ENCODE measurements at regions not wholly inside any gene's neighbourhood (a gene's known extent, or its start where the extent isn't known, plus 50 kb on each side); places are given as distances from the start of the nearest gene placed in this dataset.

DNA sequence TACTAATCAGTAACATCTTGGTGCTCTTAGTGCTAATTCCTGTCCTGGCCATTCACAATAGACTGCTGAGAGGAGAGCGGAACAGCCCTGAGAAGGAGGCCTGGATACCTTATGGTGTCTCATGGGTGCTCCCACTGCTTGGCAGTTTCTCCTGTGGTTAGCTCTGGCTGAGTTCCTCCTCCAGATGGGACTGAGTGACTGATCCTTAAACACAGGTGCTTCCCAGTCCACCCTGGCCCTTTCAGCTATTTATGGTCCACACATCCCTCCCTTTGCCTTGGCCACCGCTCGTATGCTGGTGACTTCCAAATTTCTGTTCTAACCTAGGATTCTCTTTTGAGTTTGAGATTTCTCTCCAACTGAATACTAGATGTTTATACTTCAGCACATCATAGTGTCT lies 157.0 kb upstream of the CACNA1E start:
- no peak for DNase-seq (ENCODE audit: low read depth)
- TF ChIP-seq, protein P1, sequence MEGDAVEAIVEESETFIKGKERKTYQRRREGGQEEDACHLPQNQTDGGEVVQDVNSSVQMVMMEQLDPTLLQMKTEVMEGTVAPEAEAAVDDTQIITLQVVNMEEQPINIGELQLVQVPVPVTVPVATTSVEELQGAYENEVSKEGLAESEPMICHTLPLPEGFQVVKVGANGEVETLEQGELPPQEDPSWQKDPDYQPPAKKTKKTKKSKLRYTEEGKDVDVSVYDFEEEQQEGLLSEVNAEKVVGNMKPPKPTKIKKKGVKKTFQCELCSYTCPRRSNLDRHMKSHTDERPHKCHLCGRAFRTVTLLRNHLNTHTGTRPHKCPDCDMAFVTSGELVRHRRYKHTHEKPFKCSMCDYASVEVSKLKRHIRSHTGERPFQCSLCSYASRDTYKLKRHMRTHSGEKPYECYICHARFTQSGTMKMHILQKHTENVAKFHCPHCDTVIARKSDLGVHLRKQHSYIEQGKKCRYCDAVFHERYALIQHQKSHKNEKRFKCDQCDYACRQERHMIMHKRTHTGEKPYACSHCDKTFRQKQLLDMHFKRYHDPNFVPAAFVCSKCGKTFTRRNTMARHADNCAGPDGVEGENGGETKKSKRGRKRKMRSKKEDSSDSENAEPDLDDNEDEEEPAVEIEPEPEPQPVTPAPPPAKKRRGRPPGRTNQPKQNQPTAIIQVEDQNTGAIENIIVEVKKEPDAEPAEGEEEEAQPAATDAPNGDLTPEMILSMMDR (conservative IDR thresholded peaks at IDR 0.05; ENCODE audit: low read depth, low read length) = no peak
- H3K4me3 ChIP-seq (ENCODE audit: low read depth, low read length) = no peak overlapping the region

DNA sequence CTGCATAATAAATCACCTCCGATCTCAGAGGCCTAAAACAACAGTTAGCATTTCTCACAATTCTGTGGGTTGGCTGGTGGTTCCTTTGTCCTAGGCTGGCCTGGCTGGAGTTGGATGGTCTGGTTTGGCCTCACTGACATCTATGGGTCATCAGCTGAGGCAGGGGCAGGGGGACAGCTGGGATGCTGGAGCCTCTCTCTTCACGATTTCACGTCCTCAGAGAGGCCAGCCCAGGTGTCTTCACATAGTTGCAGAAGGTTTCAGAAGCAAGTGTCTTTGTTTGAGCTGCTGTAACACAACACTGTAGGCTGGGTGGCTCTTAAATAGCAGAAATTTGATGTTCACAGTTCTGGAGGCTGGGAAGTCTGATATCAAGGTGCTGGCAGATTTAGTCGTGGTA lies 155.5 kb upstream of the CACNA1E start:
- DNase-seq (ENCODE audit: low read depth) = no peak
- H3K4me3 ChIP-seq (ENCODE audit: low read depth, low read length) = no peak overlapping the region
- TF ChIP-seq, protein P1 (conservative IDR thresholded peaks at IDR 0.05; ENCODE audit: low read depth, low read length) = no peak

DNA sequence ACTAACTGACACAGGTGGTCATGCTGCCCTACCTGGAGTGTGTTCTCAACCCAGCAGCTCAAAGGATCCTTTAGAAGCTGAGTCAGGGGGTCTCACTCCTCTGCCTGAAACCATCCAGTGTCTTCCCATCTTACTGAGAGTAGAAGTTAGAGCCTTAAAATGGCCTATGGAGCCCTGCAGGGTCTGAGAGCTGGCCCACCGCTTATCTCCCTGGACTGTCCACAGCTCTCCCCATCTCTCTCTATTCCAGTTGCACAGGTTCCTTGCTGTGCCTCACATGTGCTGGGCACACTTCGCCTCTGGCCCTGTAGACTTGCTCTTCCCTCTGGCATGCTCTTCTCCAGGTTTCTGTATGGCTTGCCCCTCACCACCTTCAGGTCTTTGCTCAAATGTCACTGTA lies 148.6 kb upstream of the CACNA1E start:
- DNase-seq (ENCODE audit: low read depth) = no peak
- no peak overlapping the region for H3K4me3 ChIP-seq (ENCODE audit: low read depth, low read length)
- TF ChIP-seq, protein P1 (conservative IDR thresholded peaks at IDR 0.05; ENCODE audit: low read depth, low read length) = no peak

DNA sequence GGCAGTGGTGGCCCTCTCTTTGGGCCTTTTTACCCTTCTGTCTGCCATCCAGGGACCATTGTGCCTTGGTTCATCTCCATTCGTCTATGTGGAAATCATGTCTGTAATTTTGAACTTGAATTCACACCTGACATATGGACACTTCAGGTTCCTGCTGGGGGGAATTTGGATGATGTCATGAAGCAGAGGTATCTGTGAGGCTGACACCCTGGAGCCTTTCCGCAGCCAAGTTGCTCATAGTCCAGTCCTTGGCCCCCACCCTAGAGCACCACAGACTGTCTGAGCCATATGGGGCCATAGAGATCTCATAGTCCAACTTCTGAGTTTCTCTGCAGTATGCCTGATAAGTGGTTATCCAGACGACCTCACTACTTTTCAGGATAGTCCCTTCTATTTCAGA lies 147.7 kb upstream of the CACNA1E start:
- TF ChIP-seq, protein P1 (conservative IDR thresholded peaks at IDR 0.05; ENCODE audit: low read depth, low read length) = no peak
- H3K4me3 ChIP-seq (ENCODE audit: low read depth, low read length) = no peak overlapping the region
- no peak for DNase-seq (ENCODE audit: low read depth)

DNA sequence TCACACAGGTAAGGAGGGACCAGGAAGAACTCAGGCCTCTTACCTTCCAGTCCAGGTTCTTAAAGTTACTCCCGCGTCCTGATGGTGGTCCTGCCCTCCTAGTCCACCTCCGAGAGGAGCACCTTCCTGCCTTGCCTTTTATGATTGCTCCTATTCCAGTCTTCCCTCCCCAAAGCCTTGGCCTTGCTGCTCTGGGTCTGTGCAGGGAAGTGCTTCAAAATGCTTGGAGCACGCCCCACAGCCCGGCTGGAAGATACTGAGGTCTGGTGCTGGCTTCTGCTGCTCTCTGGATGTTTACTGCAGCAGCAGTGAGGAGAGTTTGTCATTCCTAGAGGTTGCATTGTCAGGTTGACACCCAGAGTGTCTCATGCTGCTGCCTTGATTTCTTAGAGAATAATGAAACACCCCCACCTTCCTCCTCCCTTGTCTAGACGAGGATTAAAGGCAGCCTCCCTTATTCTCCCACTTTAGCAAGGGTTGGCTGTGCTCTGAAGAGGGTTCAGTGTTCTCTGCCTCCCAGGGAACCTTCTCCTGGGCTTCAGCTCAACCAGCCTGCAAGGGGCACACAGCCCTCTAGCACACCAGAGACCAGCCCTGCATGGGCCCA lies 142.2 kb upstream of the CACNA1E start:
- H3K4me3 ChIP-seq (ENCODE audit: low read depth, low read length) = no peak overlapping the region
- no peak for DNase-seq (ENCODE audit: low read depth)
- TF ChIP-seq, protein P1 (conservative IDR thresholded peaks at IDR 0.05; ENCODE audit: low read depth, low read length) = no peak

DNA sequence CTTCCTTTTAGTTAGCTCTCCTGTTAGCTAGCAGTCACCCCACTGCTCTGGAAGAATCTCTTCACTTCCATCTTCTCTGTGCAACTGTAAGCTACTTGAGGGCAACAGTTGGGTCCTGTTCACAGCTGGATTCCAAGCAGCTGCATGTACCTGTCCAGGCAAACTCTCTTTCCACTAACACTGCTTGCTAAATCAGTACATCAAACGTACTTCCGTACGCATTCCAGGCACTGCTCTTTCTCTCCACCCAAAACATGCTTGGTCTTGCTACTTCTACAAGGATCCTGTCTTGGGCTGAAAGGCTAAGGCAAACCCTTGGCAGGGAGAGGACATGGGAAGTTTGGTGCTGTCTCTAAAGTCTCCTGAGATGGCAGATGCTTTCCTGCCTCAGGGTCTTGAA lies 139.2 kb upstream of the CACNA1E start:
- TF ChIP-seq, protein P1 (conservative IDR thresholded peaks at IDR 0.05; ENCODE audit: low read depth, low read length) = no peak
- DNase-seq (ENCODE audit: low read depth) = no peak

DNA sequence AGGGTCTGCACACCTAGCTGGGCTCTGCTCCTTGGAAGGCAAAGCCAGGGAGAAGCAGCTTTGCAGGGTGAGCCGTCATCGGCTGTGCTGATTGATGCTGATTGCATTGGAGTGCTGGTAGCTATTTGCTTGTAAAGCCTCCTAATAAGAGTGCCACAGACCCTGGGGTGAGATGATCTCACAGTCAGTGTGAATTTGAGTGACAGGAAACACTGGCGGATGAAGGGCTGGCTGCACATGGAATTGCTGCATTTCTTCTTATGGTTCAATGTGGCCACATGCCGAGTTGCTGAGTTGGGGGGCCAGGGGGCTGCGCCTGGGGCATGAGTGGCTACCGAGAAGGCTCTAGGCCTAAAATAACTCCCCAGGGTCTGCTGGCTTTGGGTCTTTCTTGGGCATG lies 138.2 kb upstream of the CACNA1E start:
- no peak for DNase-seq (ENCODE audit: low read depth)
- H3K4me3 ChIP-seq (ENCODE audit: low read depth, low read length) = no peak overlapping the region

More for the DNA sequence above, 139.2 kb upstream of the CACNA1E start:
- H3K4me3 ChIP-seq (ENCODE audit: low read depth, low read length) = no peak overlapping the region

More for the DNA sequence above, 138.2 kb upstream of the CACNA1E start:
- TF ChIP-seq, protein P1 (conservative IDR thresholded peaks at IDR 0.05; ENCODE audit: low read depth, low read length) = no peak
